Thymus (tissue), 11 donors: ENCODE measurements at regions not wholly inside any gene's neighbourhood (a gene's known extent, or its start where the extent isn't known, plus 50 kb on each side); places are given as distances from the start of the nearest gene placed in this dataset.
"Not testable (repeated sequence)": the region's sequence is repeated elsewhere in the genome, so short reads cannot be mapped to it uniquely, and the experiment has no call there.

Experiments used
- DNase-seq, 9 donors: peaks; one replicate each; pipeline ENCODE4 v3.0.0-alpha.2; 2013; ENCODE audit warnings: low spot score in 9 of 9, low read depth in 6 of 9, missing footprints in 1 of 9
- H3K27ac ChIP-seq, 2 donors: one replicate each; pipeline ENCODE4 v1.5.1; 2013; ENCODE audit warnings: control low read depth in 1 of 2, low read depth in 1 of 2, low read length in 1 of 2, mild to moderate bottlenecking in 1 of 2, moderate library complexity in 1 of 2
- H3K27me3 ChIP-seq, 2 donors: one replicate each; pipeline ENCODE4 v1.5.1; 2013; ENCODE audit warnings: low read length in 1 of 2; ENCODE audit not compliant: control insufficient read depth in 2 of 2, insufficient read depth in 1 of 2
- H3K36me3 ChIP-seq, 2 donors: one replicate each; pipeline ENCODE4 v1.5.1; 2013; ENCODE audit warnings: low read length in 1 of 2, mild to moderate bottlenecking in 1 of 2, moderate library complexity in 1 of 2; ENCODE audit not compliant: control insufficient read depth in 2 of 2, insufficient read depth in 2 of 2
- H3K4me1 ChIP-seq, 2 donors: one replicate each; pipeline ENCODE4 v1.5.1; 2013; ENCODE audit warnings: low read length in 2 of 2; ENCODE audit not compliant: control insufficient read depth in 2 of 2, insufficient read depth in 2 of 2
- H3K4me3 ChIP-seq, 2 donors: one replicate each; pipeline ENCODE4 v1.5.1; 2013; ENCODE audit warnings: low read length in 2 of 2, control low read depth in 1 of 2, mild to moderate bottlenecking in 1 of 2
- H3K9me3 ChIP-seq, 2 donors: one replicate each; pipeline ENCODE4 v1.5.1; 2013; ENCODE audit warnings: low read length in 1 of 2, mild to moderate bottlenecking in 1 of 2; ENCODE audit not compliant: control insufficient read depth in 2 of 2, insufficient read depth in 1 of 2
- WGBS: extraction: QIAGEN DNeasy Blood & Tissue Kit; methylation state at CpG from one replicate; pipeline ENCODE4 v1.1.7; 2013; 5-methylcytosine and 5-hydroxymethylcytosine counted together
- donor health status: healthy.

DNA sequence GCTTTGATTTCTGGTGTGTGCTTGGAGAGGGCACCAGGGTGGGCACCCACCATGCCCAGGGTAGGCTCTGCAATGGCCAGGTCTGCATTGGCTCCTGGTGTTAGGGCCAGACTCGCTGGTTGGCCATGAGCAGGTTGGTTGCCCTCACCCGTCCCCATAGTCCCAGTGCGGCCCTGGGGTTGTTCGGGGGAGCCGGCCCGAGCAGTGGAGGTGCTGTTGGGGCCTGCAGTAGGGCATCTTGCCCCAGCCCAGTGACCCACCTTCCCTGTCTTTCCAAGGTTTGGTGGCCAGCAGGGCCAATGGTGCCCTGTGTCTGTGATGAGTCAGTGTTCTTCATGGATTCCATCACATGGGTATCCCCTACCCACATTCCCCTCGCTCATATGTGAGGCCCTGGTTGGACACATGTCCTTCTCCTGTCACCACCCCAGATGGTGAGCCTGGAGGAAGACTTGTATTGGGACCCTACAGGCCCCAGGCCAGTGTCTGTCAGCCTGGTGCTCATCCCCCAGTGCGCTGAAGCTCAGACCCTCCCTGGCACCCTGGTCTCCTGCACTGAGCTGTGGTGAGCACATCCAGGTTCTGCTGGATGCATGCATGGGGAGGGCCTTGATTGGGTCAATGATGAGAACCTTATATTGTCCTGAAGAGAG, 190.1 kb downstream of the UBE3A start:
- Histone ChIP-seq H3K27me3 (no peaks in the 10 kb centered on the region), H3K36me3 (no peaks in the 10 kb centered on the region), H3K4me3 (no peak overlapping the region), H3K9me3 (peaks cover 18 to 60% of the 10 kb centered on the region in 2 donors), H3K4me1 (no peaks in the 10 kb centered on the region), H3K27ac (no peak overlapping the region)
- no peak for DNase-seq
- WGBS: 91% methylated on average over 8 of the region's 8 CpGs

GRCh38 chr15:25249236-25250010, 189.4 kb downstream of the UBE3A start:
- 92% methylated on average over 13 of the region's 13 CpGs for WGBS
- DNase-seq: no peak

GRCh38 chr15:25250011-25250596, 188.7 kb downstream of the UBE3A start:
- Histone ChIP-seq H3K4me1 (no peaks in the 10 kb centered on the region), H3K9me3 (peaks cover 16 to 50% of the 10 kb centered on the region in 2 donors), H3K36me3 (no peaks in the 10 kb centered on the region), H3K27me3 (no peaks in the 10 kb centered on the region), H3K4me3 (no peak overlapping the region), H3K27ac (no peak overlapping the region)
- no peak for DNase-seq
- 81% methylated on average over 5 of the region's 5 CpGs for WGBS

More at GRCh38 chr15:25249236-25250010, 189.4 kb downstream of the UBE3A start:
- Histone ChIP-seq H3K9me3 (peaks cover 18 to 56% of the 10 kb centered on the region in 2 donors), H3K4me3 (no peak overlapping the region), H3K27ac (no peak overlapping the region), H3K4me1 (no peaks in the 10 kb centered on the region), H3K36me3 (no peaks in the 10 kb centered on the region), H3K27me3 (no peaks in the 10 kb centered on the region)

- no peak for DNase-seq
- H3K36me3 ChIP-seq: no peaks in the 10 kb centered on the region
- H3K9me3 ChIP-seq: peaks cover 15 to 42% of the 10 kb centered on the region in 2 donors
- H3K27me3 ChIP-seq: no peaks in the 10 kb centered on the region
- no peak overlapping the region for H3K27ac ChIP-seq
- WGBS: 89% methylated on average over 14 of the region's 14 CpGs
- H3K4me3 ChIP-seq: no peak overlapping the region
- no peaks in the 10 kb centered on the region for H3K4me1 ChIP-seq
These were observed 187.8 kb downstream of the UBE3A start for GRCh38 chr15:25250906-25251622.

GRCh38 chr15:25251700-25252390, 187.0 kb downstream of the UBE3A start:
- peaks cover 13 to 35% of the 10 kb centered on the region in 2 donors for H3K9me3 ChIP-seq
- no peak overlapping the region for H3K4me3 ChIP-seq
- H3K27me3 ChIP-seq: no peaks in the 10 kb centered on the region
- DNase-seq: no peak
- no peaks in the 10 kb centered on the region for H3K4me1 ChIP-seq
- H3K27ac ChIP-seq: no peak overlapping the region
- WGBS: 88% methylated on average over 17 of the region's 17 CpGs
- H3K36me3 ChIP-seq: no peaks in the 10 kb centered on the region

DNA sequence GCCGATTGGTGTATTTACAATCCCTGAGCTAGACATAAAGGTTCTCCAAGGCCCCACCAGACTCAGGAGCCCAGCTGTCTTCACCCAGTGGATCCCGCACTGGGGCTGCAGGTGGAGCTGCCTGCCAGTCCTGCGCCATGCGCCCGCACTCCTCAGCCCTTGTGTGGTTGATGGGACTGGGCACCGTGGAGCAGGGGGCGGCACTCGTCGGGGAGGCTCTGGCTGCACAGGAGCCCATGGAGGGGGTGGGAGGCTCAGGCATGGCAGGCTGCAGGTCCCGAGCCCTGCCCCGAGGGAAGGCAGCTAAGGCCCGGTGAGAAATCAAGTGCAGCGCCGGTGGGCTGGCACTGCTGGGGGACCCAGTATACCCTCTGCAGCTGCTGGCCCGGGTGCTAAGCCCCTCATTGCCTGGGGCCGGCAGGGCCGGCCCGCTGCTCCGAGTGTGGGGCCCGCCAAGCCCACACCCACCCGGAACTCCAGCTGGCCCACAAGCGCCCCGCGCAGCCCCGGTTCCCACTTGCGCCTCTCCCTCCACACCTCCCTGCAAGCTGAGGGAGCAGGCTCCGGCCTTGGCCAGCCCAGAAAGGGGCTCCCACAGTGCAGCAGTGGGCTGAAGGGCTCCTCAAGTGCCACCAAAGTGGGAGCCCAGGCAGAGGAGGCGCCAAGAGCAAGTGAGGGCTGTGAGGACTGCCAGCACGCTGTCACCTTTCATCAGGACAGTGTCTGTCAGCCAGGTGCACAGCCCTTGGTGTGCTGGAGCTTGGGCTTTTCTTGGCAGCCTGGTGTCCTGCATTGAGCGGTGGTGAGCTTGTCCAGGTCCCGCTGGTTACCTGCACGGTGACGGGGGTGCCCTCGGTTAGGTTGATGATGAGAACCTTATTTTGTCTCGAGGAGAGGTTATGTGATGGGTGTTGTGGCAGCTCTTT, 185.5 kb downstream of the UBE3A start:
- not testable (repeated sequence) for H3K27ac ChIP-seq, DNase-seq, H3K27me3 ChIP-seq, H3K36me3 ChIP-seq, H3K4me1 ChIP-seq, H3K4me3 ChIP-seq
- WGBS: 96% methylated on average over 34 of the region's 35 CpGs
- peaks cover 8 to 33% of the 10 kb centered on the region in 2 donors for H3K9me3 ChIP-seq

GRCh38 chr15:25268166-25268565, 170.7 kb downstream of the UBE3A start:
- Histone ChIP-seq H3K27ac (no peak overlapping the region), H3K9me3 (no peaks in the 10 kb centered on the region), H3K27me3 (no peaks in the 10 kb centered on the region), H3K4me1 (no peaks in the 10 kb centered on the region), H3K4me3 (no peak overlapping the region), H3K36me3 (no peaks in the 10 kb centered on the region)
- DNase-seq: no peak
- 47% methylated on average over 6 of the region's 6 CpGs for WGBS
